ENCODE measurements at regions not wholly inside any gene's neighbourhood (a gene's known extent, or its start where the extent isn't known, plus 50 kb on each side); places are given as distances from the start of the nearest gene placed in this dataset.
"Not testable (repeated sequence)": the region's sequence is repeated elsewhere in the genome, so short reads cannot be mapped to it uniquely, and the experiment has no call there.

GRCh38 chr6:84868149-84868548 lies 103.8 kb upstream of the TBX18 start:
- no peak for DNase-seq
- intact Hi-C loops (cut with DNase I), result no loop called here
- Histone ChIP-seq H3K27ac (no peak overlapping the region), H3K9me3 (no peaks in the 10 kb centered on the region), H3K27me3 (no peaks in the 10 kb centered on the region), H3K4me3 (no peak overlapping the region), H3K36me3 (no peaks in the 10 kb centered on the region), H3K4me1 (ENCODE audit: insufficient read depth) (no peaks in the 10 kb centered on the region)
- no peak for TF ChIP-seq CTCF (IDR thresholded peaks at IDR 0.05)
- no peak for TF ChIP-seq POLR2A (IDR thresholded peaks at IDR 0.05)
- no peak for TF ChIP-seq EP300 (IDR thresholded peaks at IDR 0.05)

- H3K9me3 ChIP-seq, result no peaks in the 10 kb centered on the region
- WGBS, 3 donors, result 58 to 71% (median 63%) methylated on average over 2 of the region's 2 CpGs
- TF ChIP-seq EP300 (IDR thresholded peaks at IDR 0.05) (no peak), POLR2A (IDR thresholded peaks at IDR 0.05) (no peak), CTCF (IDR thresholded peaks at IDR 0.05) (no peak)
- no peak overlapping the region for H3K4me3 ChIP-seq
- intact Hi-C loops (cut with DNase I), result no loop called here
- no peaks in the 10 kb centered on the region for H3K4me1 ChIP-seq (ENCODE audit: insufficient read depth)
- H3K27me3 ChIP-seq, result no peaks in the 10 kb centered on the region
- no peak overlapping the region for H3K27ac ChIP-seq
- H3K36me3 ChIP-seq, result no peaks in the 10 kb centered on the region
- no peak for DNase-seq
These were observed 103.1 kb upstream of the TBX18 start for GRCh38 chr6:84867521-84867920.

GRCh38 chr6:84866715-84867114 lies 102.3 kb upstream of the TBX18 start:
- Histone ChIP-seq H3K4me3 (no peak overlapping the region), H3K27me3 (no peaks in the 10 kb centered on the region), H3K4me1 (ENCODE audit: insufficient read depth) (no peaks in the 10 kb centered on the region), H3K36me3 (no peaks in the 10 kb centered on the region), H3K9me3 (no peaks in the 10 kb centered on the region), H3K27ac (no peak overlapping the region)
- 10 to 37% (median 30%) methylated on average over 1 of the region's 1 CpG for WGBS, 3 donors
- TF ChIP-seq EP300 (IDR thresholded peaks at IDR 0.05) (no peak), POLR2A (IDR thresholded peaks at IDR 0.05) (no peak), CTCF (IDR thresholded peaks at IDR 0.05) (no peak)
- no peak for DNase-seq
- intact Hi-C loops (cut with DNase I), result no loop called here

GRCh38 chr6:84865372-84865771 lies 101.0 kb upstream of the TBX18 start:
- H3K4me1 ChIP-seq (ENCODE audit: insufficient read depth); intact Hi-C loops (cut with DNase I); H3K4me3 ChIP-seq; H3K27ac ChIP-seq; H3K9me3 ChIP-seq; H3K27me3 ChIP-seq; DNase-seq; H3K36me3 ChIP-seq: not testable (repeated sequence)
- WGBS, 3 donors, result 93 to 94% (median 93%) methylated on average over 1 of the region's 1 CpG

GRCh38 chr6:84862843-84863242 lies 98.4 kb upstream of the TBX18 start:
- H3K27me3 ChIP-seq, result no peaks in the 10 kb centered on the region
- no peaks in the 10 kb centered on the region for H3K4me1 ChIP-seq (ENCODE audit: insufficient read depth)
- H3K36me3 ChIP-seq, result no peaks in the 10 kb centered on the region
- H3K4me3 ChIP-seq, result no peak overlapping the region
- intact Hi-C loops (cut with DNase I), result no loop called here
- TF ChIP-seq EP300 (IDR thresholded peaks at IDR 0.05) (no peak), POLR2A (IDR thresholded peaks at IDR 0.05) (no peak), CTCF (IDR thresholded peaks at IDR 0.05) (no peak)
- DNase-seq, result no peak
- H3K9me3 ChIP-seq, result no peaks in the 10 kb centered on the region
- H3K27ac ChIP-seq, result no peak overlapping the region
- 60 to 76% (median 62%) methylated on average over 1 of the region's 1 CpG for WGBS, 3 donors

Data from ovary (tissue), 7 donors.